OCI-M1 (cell line): ENCODE measurements at regions not wholly inside any gene's neighbourhood (a gene's known extent, or its start where the extent isn't known, plus 50 kb on each side); places are given as distances from the start of the nearest gene placed in this dataset.
A peak's percentile ranks its signal among the peaks of the same experiment; 100 is the strongest.

Experiments
- DNase-seq: peaks from one replicate; lab custom pipeline; 2025; lab: John Stamatoyannopoulos, UW

DNA sequence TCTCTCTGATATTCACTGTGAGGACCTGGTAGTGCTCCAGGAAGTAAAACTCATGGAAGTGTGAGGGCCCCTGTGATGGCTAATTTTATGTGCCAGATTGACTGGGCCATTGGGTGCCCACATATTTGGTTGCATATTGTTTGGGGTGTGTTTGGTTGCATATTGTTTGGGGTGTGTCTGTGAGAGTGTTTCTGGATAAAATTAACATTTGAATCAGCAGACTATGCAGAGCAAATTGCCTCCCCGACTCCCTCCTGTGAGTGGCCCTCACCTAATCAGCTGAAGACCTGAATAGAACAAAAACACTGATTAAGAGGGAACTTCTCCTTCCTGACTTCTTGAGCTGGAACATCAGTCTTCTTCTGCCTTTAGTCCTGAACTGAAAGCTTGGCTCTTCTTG lies 173.3 kb upstream of the LINC00305 start:
- no peak for DNase-seq

- no peak for DNase-seq
Observed at GRCh38 chr18:64318547-64318946, 169.7 kb upstream of the LINC00305 start.

DNA sequence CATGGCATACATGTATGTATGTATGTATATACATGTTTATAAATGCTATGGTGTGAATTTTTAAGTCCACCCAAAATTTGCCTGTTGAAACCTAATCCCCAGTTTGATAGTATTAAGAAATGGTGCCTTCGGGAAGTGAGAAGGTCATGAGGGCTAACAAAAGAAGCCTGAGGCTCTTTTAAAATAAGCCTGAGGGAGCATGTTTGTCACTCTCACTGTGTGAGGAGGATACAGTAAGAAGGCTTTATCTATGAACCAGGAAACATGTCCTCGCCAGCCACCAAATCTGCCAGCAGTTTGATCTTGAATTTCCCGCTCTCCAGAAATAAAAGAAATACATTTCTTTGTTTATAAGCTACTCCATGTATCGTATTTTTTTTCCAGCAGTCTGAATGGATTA lies 163.0 kb upstream of the LINC00305 start:
- no peak for DNase-seq

GRCh38 chr18:64295839-64296238 lies 147.0 kb upstream of the LINC00305 start:
- no peak for DNase-seq

DNA sequence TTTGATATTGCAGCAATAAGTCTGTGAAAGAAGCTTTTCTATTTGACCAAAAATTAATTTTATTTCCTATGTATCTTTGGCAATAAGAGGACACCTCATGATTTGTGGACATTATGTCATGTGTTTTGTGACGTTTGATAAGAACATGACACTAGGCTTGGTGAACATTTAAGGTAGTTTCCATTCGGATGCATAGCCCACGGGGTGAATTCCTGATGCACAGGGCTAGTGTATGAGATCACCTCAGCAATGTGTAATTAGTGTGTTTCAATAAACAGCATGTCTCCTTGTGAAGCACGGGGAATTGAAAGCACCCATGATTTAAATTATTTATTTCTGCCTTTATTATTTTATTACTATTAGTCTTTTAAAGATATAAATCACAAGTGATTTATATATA lies 146.1 kb upstream of the LINC00305 start:
- DNase-seq: peak; percentile 48

- DNase-seq: no peak
Observed at GRCh38 chr18:64288432-64288831, 139.5 kb upstream of the LINC00305 start.

GRCh38 chr18:64287926-64288325 lies 139.0 kb upstream of the LINC00305 start:
- DNase-seq: no peak

DNA sequence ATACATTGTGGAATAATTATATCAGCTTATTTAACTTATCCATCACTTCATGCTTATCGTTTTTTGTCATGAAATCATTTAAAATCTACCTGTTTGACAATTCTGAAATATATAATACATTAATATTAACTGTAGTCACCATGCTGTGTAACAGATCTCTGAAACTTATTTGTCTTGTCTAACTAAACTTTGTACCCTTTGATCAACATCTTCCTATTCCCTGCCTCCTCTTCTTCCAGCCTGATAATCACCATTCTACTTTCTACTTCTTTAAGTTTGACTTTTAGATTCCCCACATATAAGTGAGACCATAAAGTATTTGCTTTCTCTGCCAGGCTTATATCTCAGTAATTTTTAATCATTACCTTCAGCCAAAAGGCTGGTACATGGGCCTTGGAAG lies 134.2 kb upstream of the LINC00305 start:
- DNase-seq: no peak

- DNase-seq: no peak
Observed at GRCh38 chr18:64278026-64278425, 129.1 kb upstream of the LINC00305 start.

DNA sequence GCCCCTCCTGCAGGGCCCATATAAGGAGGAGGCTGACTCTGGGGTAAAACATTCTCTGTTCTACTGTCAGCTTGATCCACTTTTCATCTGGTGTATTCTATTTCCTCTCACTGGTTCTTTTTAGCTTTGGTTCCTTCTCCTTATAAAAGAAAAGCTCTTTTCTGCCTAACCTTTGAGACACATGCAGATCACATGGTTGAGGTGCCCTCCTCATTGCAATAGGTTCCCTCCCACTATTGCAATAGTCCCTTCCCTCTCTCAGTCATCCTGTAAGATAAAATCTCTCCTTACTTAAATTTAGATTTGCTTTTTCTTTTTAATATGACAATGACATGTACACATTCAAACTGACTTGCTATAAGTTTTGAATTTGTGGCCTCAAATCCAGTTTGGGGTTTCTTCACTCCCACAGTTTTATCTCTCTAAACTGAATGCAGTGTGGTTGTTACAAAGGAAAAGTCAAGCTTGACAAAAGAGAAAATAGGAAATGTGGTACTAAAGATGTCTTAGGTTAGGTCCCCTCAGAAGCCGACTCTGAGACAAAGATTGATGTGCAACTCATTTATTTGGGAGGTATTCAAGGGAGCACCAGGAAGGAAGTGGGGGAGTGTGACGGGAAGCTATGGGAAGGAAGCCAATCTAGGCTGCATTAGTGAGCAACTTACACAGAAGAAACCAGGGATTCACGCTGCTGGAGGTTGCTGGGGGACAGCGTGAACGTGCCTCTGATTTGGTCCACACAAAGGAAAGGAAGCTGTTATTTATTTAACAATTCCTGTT lies 127.6 kb upstream of the LINC00305 start:
- DNase-seq: peak; percentile 37

DNA sequence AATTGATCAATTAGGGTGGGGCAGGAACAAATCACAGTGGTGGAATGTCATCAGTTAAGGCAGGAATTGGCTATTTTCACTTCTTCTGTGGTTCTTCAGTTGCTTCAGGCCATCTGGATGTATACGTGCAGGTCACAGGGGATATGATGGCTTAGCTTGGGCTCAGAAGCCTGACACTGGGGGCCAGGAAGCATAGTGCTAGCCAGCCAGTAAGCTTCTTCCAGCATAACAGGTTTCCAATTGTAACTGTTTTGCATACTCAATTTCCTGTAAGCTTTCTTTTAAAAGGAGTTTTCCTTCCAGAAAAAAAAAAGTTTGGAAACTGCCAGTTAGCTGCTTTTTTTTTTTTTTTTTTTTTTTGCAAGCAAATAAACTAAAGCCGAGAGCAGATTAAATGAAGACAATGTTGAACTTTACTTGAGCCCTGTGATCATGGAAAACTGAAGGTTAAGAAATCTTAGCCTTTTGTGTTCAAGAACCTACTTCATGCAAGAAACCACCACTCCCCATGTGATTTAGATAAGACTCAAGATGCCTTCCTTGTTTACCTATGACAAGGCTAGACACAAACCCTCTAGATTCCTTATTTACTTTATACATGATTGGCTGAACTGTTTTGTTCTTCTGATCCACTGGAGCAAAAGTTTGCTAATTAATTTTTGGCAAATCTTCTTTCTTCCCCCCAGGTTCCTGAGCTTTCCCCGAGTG lies 126.9 kb upstream of the LINC00305 start:
- DNase-seq: no peak

DNA sequence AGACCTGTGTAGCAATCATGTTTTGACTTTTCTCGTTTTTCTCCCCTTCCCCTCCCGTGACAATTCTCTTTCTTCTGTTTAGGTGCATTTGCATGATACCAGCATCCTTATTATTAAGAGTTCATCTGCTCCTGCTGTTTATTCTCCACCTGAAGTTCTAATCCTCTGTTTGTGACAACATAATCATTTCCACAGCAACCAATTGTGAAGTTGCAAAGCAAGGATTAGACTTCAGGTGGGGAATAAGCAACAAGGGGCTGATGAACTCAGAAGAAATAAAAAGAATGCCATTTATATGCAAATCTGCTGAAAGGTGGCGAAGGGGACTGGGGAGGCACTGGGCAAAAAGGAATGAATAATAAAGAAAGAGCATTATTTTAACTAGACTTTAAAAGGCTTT lies 124.8 kb upstream of the LINC00305 start:
- no peak for DNase-seq

- DNase-seq: no peak
Observed at GRCh38 chr18:64271975-64272659, 123.2 kb upstream of the LINC00305 start.

GRCh38 chr18:64271246-64271645 lies 122.4 kb upstream of the LINC00305 start:
- no peak for DNase-seq

DNA sequence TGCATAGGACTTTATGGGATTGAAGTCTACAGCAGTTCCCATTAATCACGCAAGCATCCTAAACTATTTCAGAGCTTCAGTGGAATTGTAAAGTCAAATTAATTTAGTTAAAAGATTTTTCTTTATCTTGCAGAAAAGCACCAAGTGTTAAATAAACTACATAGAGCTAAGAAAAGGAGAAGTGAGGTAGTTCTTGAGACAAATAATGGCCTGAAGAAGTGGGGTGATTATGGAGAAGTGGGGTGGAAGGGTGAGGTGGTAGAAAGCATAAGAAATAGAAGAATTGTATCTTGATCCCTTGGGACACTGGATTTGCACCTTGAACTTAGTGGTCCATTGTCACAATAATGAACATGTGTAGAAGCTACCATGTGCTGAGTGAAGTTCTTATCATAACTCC lies 121.7 kb upstream of the LINC00305 start:
- no peak for DNase-seq

- DNase-seq: no peak
Observed at GRCh38 chr18:64270121-64270520, 121.2 kb upstream of the LINC00305 start.

GRCh38 chr18:64264171-64264570 lies 115.3 kb upstream of the LINC00305 start:
- no peak for DNase-seq

GRCh38 chr18:64260810-64261209 lies 111.9 kb upstream of the LINC00305 start:
- no peak for DNase-seq

GRCh38 chr18:64259871-64260270 lies 111.0 kb upstream of the LINC00305 start:
- DNase-seq: no peak

GRCh38 chr18:64258111-64258650 lies 109.3 kb upstream of the LINC00305 start:
- DNase-seq: no peak

- DNase-seq: no peak
Observed at GRCh38 chr18:64254399-64255093, 105.7 kb upstream of the LINC00305 start.

DNA sequence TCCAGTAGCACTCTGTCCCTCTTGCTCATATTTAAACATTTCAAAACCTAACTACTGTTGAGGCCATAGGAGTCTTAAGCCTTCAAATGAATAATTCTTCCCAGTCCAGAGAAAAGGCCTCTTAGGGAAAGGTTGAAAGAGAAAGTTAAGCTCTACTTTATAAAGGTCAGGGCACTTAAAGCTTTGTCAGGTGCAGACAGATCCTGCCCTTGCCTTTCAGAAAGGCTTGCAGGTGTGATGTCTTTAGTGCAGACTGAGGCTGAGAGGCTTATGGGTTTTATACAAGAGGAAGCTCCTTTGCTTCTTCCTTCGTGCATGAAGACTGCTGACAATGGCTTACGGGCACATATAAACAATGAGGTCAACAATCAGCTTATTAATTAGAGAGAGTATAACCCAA lies 105.0 kb upstream of the LINC00305 start:
- DNase-seq: no peak
